Kidney (tissue), 13 donors: ENCODE measurements at regions not wholly inside any gene's neighbourhood (a gene's known extent, or its start where the extent isn't known, plus 50 kb on each side); places are given as distances from the start of the nearest gene placed in this dataset.
A peak's percentile ranks its signal among the peaks of the same experiment; 100 is the strongest.

ENCODE experiments used
- DNase-seq, 5 donors: peaks; one replicate each; pipeline ENCODE4 v3.0.0-alpha.2; 2013 to 2020
- FAIRE-seq: peaks from 2 replicates; lab custom pipeline; 2012; peaks lifted over from hg19 to GRCh38; lab: Jason Lieb, UNC
- H3K27ac ChIP-seq, 2 donors: one replicate each; pipeline ENCODE4 v1.7.0; 2013; ENCODE audit warnings: low read depth in 2 of 2, low read length in 2 of 2, inconsistent platforms in 1 of 2
- H3K27me3 ChIP-seq: one replicate; pipeline ENCODE4 v1.7.1; 2013; ENCODE audit warnings: low read length, inconsistent platforms; ENCODE audit not compliant: control insufficient read depth, insufficient read depth
- H3K36me3 ChIP-seq, 3 donors: one replicate each; pipeline versions ENCODE4 v1.7.0 to v1.7.1; 2013; ENCODE audit warnings: low read length in 3 of 3, control low read depth in 1 of 3, inconsistent platforms in 1 of 3; ENCODE audit not compliant: insufficient read depth in 3 of 3, control insufficient read depth in 2 of 3
- H3K4me1 ChIP-seq, 3 donors: one replicate each; pipeline versions ENCODE4 v1.7.0 to v1.7.1; 2013; ENCODE audit warnings: low read length in 3 of 3, inconsistent platforms in 1 of 3, low read depth in 1 of 3; ENCODE audit not compliant: control insufficient read depth in 2 of 3, insufficient read depth in 2 of 3
- H3K4me3 ChIP-seq, 3 donors: one replicate each; pipeline versions ENCODE4 v1.7.0 to v1.8.1; 2013; ENCODE audit warnings: low read length in 3 of 3, control low read depth in 1 of 3, inconsistent platforms in 1 of 3
- H3K9ac ChIP-seq, 3 donors: one replicate each; pipeline versions ENCODE4 v1.7.0 to v1.7.1; 2013; ENCODE audit warnings: low read length in 3 of 3, control low read depth in 1 of 3, inconsistent platforms in 1 of 3
- H3K9me3 ChIP-seq, 3 donors: one replicate each; pipeline versions ENCODE4 v1.7.0 to v1.7.1; 2013; ENCODE audit warnings: low read length in 3 of 3, control low read depth in 1 of 3, inconsistent platforms in 1 of 3; ENCODE audit not compliant: control insufficient read depth in 2 of 3, insufficient read depth in 1 of 3
- CTCF ChIP-seq: IDR thresholded peaks from 3 replicates; pipeline ENCODE4 v1.5.1; 2012; ENCODE audit warnings: mild to moderate bottlenecking, moderate library complexity, borderline replicate concordance; ENCODE audit not compliant: insufficient read depth; ENCODE audit errors: extremely low read depth
- intact Hi-C: fragments of 100-400 bp; cut with DNase I; formaldehyde crosslinking; loops from one replicate; pipeline ENCODE4 v1.11.1; 2022
- donor health status: control.
- donor health status: control.
- donor health status: control.
- donor health status: control.
- donor health status: control.
- donor health status: DM: yes; HTN: yes; CAD: no.
- donor health status: Normal renal cell carcinoma (clear cell type).

GRCh38 chr1:2931724-2932401 lies 89.4 kb upstream of the ACTRT2 start:
- intact Hi-C loops = no loop called here
- Histone ChIP-seq H3K27me3 (peaks cover 12% of the 10 kb centered on the region), H3K27ac (no peak overlapping the region), H3K9me3 (no peaks in the 10 kb centered on the region), H3K4me1 (no peaks in the 10 kb centered on the region), H3K9ac (no peak overlapping the region), H3K36me3 (no peaks in the 10 kb centered on the region), H3K4me3 (no peak overlapping the region)
- DNase-seq = peak in 1 of 5 donors; percentile 55
- no peak for FAIRE-seq
- TF ChIP-seq CTCF = no peak

GRCh38 chr1:2932671-2933350 lies 88.5 kb upstream of the ACTRT2 start:
- no peak for TF ChIP-seq CTCF
- H3K9ac ChIP-seq = no peak overlapping the region
- H3K27ac ChIP-seq = no peak overlapping the region
- intact Hi-C loops = no loop called here
- peaks cover 12% of the 10 kb centered on the region for H3K27me3 ChIP-seq
- DNase-seq = peak in 1 of 5 donors; percentile 55
- no peaks in the 10 kb centered on the region for H3K36me3 ChIP-seq
- H3K4me3 ChIP-seq = no peak overlapping the region
- no peaks in the 10 kb centered on the region for H3K9me3 ChIP-seq
- no peaks in the 10 kb centered on the region for H3K4me1 ChIP-seq
- no peak for FAIRE-seq

- H3K36me3 ChIP-seq = no peaks in the 10 kb centered on the region
- no peak for TF ChIP-seq CTCF
- no peak overlapping the region for H3K27ac ChIP-seq
- no peak for FAIRE-seq
- no peak overlapping the region for H3K9ac ChIP-seq
- H3K4me1 ChIP-seq = no peaks in the 10 kb centered on the region
- H3K4me3 ChIP-seq = no peak overlapping the region
- peak; percentile 51 to 87 (median 73) for DNase-seq
- intact Hi-C loops = no loop called here
- no peaks in the 10 kb centered on the region for H3K9me3 ChIP-seq
- peaks cover 12% of the 10 kb centered on the region for H3K27me3 ChIP-seq
Observed at GRCh38 chr1:2933431-2934155, 87.7 kb upstream of the ACTRT2 start.
